SK-N-SH treated with all-trans-retinoic acid at 6 μM for 48 hours (cell line): ENCODE measurements at regions not wholly inside any gene's neighbourhood (a gene's known extent, or its start where the extent isn't known, plus 50 kb on each side); places are given as distances from the start of the nearest gene placed in this dataset.

Experiments used
- ATAC-seq: fragments of 200-7000 bp; cut with Tn5 transposase; 3 replicates; pipeline ENCODE4 v1.9.1; 2020; ENCODE audit warnings: mild to moderate bottlenecking, moderate library complexity
- ARNTL ChIP-seq: fragments of 450-650 bp; formaldehyde crosslinking; IDR thresholded peaks from 2 replicates; pipeline ENCODE4 v1.5.0; 2020; ENCODE audit warnings: low read depth, mild to moderate bottlenecking, moderate library complexity, borderline replicate concordance
- BACH2 ChIP-seq: fragments of 250-450 bp; sonication (Bioruptor Pico); IDR thresholded peaks from 2 replicates; pipeline ENCODE4 v1.9.0; 2021; ENCODE audit warnings: mild to moderate bottlenecking, borderline replicate concordance
- CSDC2 ChIP-seq: fragments of 250-450 bp; sonication (Bioruptor Pico); IDR thresholded peaks from 2 replicates; pipeline ENCODE4 v1.5.0; 2020; ENCODE audit warnings: mild to moderate bottlenecking, moderate library complexity
- ISL1 ChIP-seq: fragments of 250-450 bp; sonication (Bioruptor Pico); IDR thresholded peaks from 2 replicates; pipeline ENCODE4 v2.1.2; 2022; ENCODE audit warnings: mild to moderate bottlenecking, moderate library complexity
- OSR1 ChIP-seq: fragments of 250-450 bp; sonication (Bioruptor Pico); IDR thresholded peaks from 2 replicates; pipeline ENCODE4 v1.8.0; 2022; ENCODE audit warnings: moderate library complexity, mild to moderate bottlenecking, inconsistent platforms
- PPARA ChIP-seq: fragments of 250-450 bp; sonication (Bioruptor Pico); IDR thresholded peaks from 2 replicates; pipeline ENCODE4 v1.5.0; 2020; ENCODE audit warnings: mild to moderate bottlenecking, borderline replicate concordance
- SNAI2 ChIP-seq: fragments of 250-450 bp; sonication (Bioruptor Pico); IDR thresholded peaks from 2 replicates; pipeline ENCODE4 v1.5.0; 2020; ENCODE audit warnings: mild to moderate bottlenecking, moderate library complexity
- TOX ChIP-seq: fragments of 250-450 bp; sonication (Bioruptor Pico); IDR thresholded peaks from 2 replicates; pipeline ENCODE4 v1.8.0; 2021; ENCODE audit warnings: mild to moderate bottlenecking, moderate library complexity, borderline replicate concordance
- ZFP3 ChIP-seq: fragments of 250-450 bp; sonication (Bioruptor Pico); IDR thresholded peaks from 2 replicates; pipeline ENCODE4 v1.5.0; 2020; ENCODE audit warnings: mild to moderate bottlenecking, moderate library complexity
- ZFP30 ChIP-seq: fragments of 450-650 bp; formaldehyde crosslinking; IDR thresholded peaks from 2 replicates; pipeline ENCODE4 v1.5.0; 2022; ENCODE audit warnings: mild to moderate bottlenecking, moderate library complexity
- ZNF565 ChIP-seq: fragments of 450-650 bp; formaldehyde crosslinking; conservative IDR thresholded peaks from 2 replicates; pipeline ENCODE4 v1.5.0; 2020; ENCODE audit warnings: low read depth, mild to moderate bottlenecking, moderate library complexity
- ZNF8 ChIP-seq: fragments of 450-650 bp; formaldehyde crosslinking; IDR thresholded peaks from 2 replicates; pipeline ENCODE4 v1.5.0; 2020; ENCODE audit warnings: mild to moderate bottlenecking, moderate library complexity
- TF ChIP-seq, protein P1 (sequence below): fragments of 250-450 bp; sonication (Bioruptor Pico); IDR thresholded peaks from 2 replicates; pipeline ENCODE4 v1.8.0; 2021; ENCODE audit warnings: low read depth, mild to moderate bottlenecking, moderate library complexity, borderline replicate concordance
- TF ChIP-seq, protein P2 (sequence below): fragments of 250-450 bp; sonication (Bioruptor Pico); IDR thresholded peaks from 2 replicates; pipeline ENCODE4 v1.8.0; 2020; ENCODE audit warnings: mild to moderate bottlenecking, moderate library complexity, borderline replicate concordance
- TF ChIP-seq, protein P3 (sequence below): fragments of 250-450 bp; sonication (Bioruptor Pico); IDR thresholded peaks from 2 replicates; pipeline ENCODE4 v1.5.0; 2020; ENCODE audit warnings: mild to moderate bottlenecking, moderate library complexity
- TF ChIP-seq, protein P4 (sequence below): fragments of 250-450 bp; sonication (Bioruptor Pico); IDR thresholded peaks from 2 replicates; pipeline ENCODE4 v1.5.1; 2021; ENCODE audit warnings: mild to moderate bottlenecking, moderate library complexity
- TF ChIP-seq, protein P5 (sequence below): fragments of 250-450 bp; sonication (Bioruptor Pico); IDR thresholded peaks from 2 replicates; pipeline ENCODE4 v1.5.1; 2020; ENCODE audit warnings: low read depth, mild to moderate bottlenecking, moderate library complexity

DNA sequence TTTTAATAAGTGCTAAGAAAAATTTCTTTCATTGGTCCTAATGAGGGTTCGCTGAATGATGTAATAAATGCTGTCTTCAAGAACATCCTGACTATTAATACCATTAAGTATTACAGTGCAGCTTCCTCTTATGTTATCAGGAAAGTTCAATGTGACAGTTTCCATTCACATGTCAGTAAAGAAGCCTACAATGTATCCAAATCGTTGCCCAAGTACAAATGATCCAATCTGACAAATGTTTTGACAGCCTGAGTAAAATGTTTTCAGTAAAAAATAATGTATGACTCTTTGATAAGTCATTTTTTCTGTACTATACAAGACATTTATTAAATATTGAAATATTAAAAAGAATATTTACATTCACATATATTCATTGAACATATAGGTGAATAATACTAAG, 496.1 kb upstream of the MANEA start (continued):
- TF ChIP-seq, protein P1, sequence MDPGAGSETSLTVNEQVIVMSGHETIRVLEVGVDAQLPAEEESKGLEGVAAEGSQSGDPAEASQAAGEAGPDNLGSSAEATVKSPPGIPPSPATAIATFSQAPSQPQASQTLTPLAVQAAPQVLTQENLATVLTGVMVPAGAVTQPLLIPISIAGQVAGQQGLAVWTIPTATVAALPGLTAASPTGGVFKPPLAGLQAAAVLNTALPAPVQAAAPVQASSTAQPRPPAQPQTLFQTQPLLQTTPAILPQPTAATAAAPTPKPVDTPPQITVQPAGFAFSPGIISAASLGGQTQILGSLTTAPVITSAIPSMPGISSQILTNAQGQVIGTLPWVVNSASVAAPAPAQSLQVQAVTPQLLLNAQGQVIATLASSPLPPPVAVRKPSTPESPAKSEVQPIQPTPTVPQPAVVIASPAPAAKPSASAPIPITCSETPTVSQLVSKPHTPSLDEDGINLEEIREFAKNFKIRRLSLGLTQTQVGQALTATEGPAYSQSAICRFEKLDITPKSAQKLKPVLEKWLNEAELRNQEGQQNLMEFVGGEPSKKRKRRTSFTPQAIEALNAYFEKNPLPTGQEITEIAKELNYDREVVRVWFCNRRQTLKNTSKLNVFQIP, result no peak
- TF ChIP-seq ZFP30 (CRISPR knock-in tag), result no peak
- TF ChIP-seq ZFP3 (CRISPR knock-in tag), result no peak
- TF ChIP-seq, all 23 proteins: peak for 0

DNA sequence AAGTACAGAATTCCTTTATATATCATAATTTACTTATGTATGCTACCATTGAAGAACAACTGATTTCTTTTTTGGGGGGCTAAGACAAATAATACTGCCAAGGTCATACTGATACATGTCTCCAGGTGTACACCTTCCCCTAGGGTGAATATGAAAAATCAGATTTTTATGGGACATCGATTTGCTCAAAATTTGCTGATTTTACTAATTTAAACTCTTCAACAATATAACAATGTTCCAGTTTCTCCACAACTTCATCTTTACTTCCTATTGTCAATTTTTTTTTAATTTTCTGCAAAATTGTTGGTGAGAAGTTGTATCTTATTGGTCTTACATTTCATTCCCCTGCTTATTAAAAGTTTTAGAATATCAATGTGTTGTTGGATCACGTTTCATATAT, 495.4 kb upstream of the MANEA start:
- no peak for ATAC-seq
- TF ChIP-seq, protein P2, sequence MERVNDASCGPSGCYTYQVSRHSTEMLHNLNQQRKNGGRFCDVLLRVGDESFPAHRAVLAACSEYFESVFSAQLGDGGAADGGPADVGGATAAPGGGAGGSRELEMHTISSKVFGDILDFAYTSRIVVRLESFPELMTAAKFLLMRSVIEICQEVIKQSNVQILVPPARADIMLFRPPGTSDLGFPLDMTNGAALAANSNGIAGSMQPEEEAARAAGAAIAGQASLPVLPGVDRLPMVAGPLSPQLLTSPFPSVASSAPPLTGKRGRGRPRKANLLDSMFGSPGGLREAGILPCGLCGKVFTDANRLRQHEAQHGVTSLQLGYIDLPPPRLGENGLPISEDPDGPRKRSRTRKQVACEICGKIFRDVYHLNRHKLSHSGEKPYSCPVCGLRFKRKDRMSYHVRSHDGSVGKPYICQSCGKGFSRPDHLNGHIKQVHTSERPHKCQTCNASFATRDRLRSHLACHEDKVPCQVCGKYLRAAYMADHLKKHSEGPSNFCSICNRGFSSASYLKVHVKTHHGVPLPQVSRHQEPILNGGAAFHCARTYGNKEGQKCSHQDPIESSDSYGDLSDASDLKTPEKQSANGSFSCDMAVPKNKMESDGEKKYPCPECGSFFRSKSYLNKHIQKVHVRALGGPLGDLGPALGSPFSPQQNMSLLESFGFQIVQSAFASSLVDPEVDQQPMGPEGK (CRISPR knock-in tag), result no peak
- TF ChIP-seq CSDC2 (no peak), TOX (CRISPR knock-in tag) (no peak), OSR1 (CRISPR knock-in tag) (no peak), ZNF565 (CRISPR knock-in tag) (no peak), ZNF8 (CRISPR knock-in tag) (no peak), SNAI2 (CRISPR knock-in tag) (no peak), PPARA (no peak), ZFP30 (CRISPR knock-in tag) (no peak)
- TF ChIP-seq, protein P3, sequence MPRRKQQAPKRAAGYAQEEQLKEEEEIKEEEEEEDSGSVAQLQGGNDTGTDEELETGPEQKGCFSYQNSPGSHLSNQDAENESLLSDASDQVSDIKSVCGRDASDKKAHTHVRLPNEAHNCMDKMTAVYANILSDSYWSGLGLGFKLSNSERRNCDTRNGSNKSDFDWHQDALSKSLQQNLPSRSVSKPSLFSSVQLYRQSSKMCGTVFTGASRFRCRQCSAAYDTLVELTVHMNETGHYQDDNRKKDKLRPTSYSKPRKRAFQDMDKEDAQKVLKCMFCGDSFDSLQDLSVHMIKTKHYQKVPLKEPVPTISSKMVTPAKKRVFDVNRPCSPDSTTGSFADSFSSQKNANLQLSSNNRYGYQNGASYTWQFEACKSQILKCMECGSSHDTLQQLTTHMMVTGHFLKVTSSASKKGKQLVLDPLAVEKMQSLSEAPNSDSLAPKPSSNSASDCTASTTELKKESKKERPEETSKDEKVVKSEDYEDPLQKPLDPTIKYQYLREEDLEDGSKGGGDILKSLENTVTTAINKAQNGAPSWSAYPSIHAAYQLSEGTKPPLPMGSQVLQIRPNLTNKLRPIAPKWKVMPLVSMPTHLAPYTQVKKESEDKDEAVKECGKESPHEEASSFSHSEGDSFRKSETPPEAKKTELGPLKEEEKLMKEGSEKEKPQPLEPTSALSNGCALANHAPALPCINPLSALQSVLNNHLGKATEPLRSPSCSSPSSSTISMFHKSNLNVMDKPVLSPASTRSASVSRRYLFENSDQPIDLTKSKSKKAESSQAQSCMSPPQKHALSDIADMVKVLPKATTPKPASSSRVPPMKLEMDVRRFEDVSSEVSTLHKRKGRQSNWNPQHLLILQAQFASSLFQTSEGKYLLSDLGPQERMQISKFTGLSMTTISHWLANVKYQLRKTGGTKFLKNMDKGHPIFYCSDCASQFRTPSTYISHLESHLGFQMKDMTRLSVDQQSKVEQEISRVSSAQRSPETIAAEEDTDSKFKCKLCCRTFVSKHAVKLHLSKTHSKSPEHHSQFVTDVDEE (CRISPR knock-in tag), result no peak
- TF ChIP-seq, protein P4, sequence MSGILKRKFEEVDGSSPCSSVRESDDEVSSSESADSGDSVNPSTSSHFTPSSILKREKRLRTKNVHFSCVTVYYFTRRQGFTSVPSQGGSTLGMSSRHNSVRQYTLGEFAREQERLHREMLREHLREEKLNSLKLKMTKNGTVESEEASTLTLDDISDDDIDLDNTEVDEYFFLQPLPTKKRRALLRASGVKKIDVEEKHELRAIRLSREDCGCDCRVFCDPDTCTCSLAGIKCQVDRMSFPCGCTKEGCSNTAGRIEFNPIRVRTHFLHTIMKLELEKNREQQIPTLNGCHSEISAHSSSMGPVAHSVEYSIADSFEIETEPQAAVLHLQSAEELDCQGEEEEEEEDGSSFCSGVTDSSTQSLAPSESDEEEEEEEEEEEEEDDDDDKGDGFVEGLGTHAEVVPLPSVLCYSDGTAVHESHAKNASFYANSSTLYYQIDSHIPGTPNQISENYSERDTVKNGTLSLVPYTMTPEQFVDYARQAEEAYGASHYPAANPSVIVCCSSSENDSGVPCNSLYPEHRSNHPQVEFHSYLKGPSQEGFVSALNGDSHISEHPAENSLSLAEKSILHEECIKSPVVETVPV (CRISPR knock-in tag), result no peak

DNA sequence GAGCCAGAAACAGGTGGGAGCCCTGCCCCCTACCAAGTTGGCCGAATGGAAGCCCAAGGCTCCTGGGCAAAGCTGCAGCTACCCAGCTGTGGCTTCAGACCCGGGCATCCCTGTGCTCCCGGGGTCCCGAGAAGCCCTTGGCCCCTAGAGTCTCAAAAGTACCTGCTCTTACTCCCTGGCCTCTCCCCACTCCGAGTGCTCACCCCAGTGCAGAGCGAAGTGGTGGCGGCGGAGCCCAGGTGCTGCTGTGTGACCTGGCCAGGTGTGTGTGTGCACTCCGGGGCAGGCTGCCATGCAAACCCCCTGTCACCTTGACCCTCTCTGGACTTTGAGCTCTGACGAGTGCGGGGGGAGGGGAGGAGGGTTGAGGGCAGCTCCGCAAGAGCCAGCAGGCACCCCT, 493.8 kb upstream of the MANEA start:
- TF ChIP-seq SNAI2 (CRISPR knock-in tag), result no peak
- no peak for TF ChIP-seq TOX (CRISPR knock-in tag)
- TF ChIP-seq, protein P4 (CRISPR knock-in tag), result no peak
- TF ChIP-seq, protein P5, sequence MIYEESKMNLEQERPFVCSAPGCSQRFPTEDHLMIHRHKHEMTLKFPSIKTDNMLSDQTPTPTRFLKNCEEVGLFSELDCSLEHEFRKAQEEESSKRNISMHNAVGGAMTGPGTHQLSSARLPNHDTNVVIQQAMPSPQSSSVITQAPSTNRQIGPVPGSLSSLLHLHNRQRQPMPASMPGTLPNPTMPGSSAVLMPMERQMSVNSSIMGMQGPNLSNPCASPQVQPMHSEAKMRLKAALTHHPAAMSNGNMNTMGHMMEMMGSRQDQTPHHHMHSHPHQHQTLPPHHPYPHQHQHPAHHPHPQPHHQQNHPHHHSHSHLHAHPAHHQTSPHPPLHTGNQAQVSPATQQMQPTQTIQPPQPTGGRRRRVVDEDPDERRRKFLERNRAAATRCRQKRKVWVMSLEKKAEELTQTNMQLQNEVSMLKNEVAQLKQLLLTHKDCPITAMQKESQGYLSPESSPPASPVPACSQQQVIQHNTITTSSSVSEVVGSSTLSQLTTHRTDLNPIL (CRISPR knock-in tag), result no peak
- TF ChIP-seq ISL1 (CRISPR knock-in tag), result no peak
- TF ChIP-seq ZFP30 (CRISPR knock-in tag), result no peak
- no peak for TF ChIP-seq ZNF565 (CRISPR knock-in tag)
- no peak for TF ChIP-seq ARNTL
- ATAC-seq, result no peak

DNA sequence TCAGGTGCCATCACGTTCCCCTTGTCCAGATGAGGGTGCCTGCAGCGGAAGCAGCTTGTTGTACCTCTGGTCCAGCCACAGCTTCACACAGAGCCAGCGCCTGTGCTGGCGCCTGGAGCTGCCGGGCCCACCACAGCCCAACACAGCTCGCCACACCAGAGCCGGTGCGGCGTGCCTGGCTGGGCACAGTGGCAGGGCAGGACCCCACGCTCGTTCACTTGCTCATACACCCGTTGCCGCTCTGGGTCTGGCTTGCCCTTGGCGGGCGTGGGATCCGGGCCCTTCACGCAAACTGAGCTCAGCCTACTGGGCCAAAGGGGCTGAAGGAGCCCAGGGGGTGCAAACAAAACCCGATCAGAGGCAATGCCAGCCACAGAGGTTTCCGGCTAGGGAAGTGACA, 492.5 kb upstream of the MANEA start:
- ATAC-seq, result no peak
- no peak for TF ChIP-seq BACH2 (CRISPR knock-in tag)
- TF ChIP-seq, protein P4 (CRISPR knock-in tag), result no peak
